ENCODE measurements at regions not wholly inside any gene's neighbourhood (a gene's known extent, or its start where the extent isn't known, plus 50 kb on each side); places are given as distances from the start of the nearest gene placed in this dataset.

- no peak for TF ChIP-seq CTCF (optimal IDR thresholded peaks at IDR 0.05 in 1 of 3, IDR thresholded peaks at IDR 0.05 in 1 of 3, conservative IDR thresholded peaks at IDR 0.05 in 1 of 3; ENCODE audit: extremely low read depth in 1 of 3, insufficient read depth in 2 of 3, low read length in 3 of 3)
- TF ChIP-seq EZH2 (IDR thresholded peaks at IDR 0.05; ENCODE audit: low read length), result no peak
These were observed 135.4 kb upstream of the SEMA3D start for GRCh38 chr7:85322252-85322651.

All from keratinocyte (primary cell).